OCI-LY7 (cell line): ENCODE measurements at regions not wholly inside any gene's neighbourhood (a gene's known extent, or its start where the extent isn't known, plus 50 kb on each side); places are given as distances from the start of the nearest gene placed in this dataset.

Source experiments
- EZH2phosphoT487 ChIP-seq: fragments of 200-600 bp; sonication (generic); IDR thresholded peaks from 2 replicates; pipeline ENCODE4 v1.6.1; 2018; ENCODE audit warnings: low read depth, borderline replicate concordance, mild to moderate bottlenecking, mixed run types, antibody characterized with exemption, low read length, moderate library complexity, mixed read lengths
- TF ChIP-seq, protein P1 (sequence below): fragments of 200-600 bp; sonication (generic); conservative IDR thresholded peaks from 2 replicates; pipeline ENCODE4 v1.5.1; 2014; ENCODE audit warnings: mild to moderate bottlenecking, antibody characterized with exemption, low read length, moderate library complexity, mixed read lengths

DNA sequence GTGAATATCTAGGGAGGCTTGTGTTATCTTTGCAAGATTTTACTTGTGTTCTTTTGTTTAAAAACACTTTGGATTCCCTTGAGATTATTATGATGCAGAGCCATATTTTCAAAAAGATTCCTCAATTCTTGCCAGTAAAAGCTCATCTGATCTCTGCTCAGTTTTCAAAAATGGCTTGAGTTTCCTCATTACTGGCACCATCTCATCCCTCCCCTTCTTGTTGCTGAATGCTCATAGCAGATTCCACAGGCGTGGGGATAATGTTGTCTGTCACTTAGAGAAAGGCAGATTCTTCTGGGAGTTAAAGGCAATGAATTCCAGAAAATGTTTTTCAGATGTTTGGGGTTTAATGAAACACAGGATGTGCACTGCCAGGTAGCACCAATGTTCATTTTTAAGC is 170.4 kb upstream of the TANK start:
- TF ChIP-seq, protein P1, sequence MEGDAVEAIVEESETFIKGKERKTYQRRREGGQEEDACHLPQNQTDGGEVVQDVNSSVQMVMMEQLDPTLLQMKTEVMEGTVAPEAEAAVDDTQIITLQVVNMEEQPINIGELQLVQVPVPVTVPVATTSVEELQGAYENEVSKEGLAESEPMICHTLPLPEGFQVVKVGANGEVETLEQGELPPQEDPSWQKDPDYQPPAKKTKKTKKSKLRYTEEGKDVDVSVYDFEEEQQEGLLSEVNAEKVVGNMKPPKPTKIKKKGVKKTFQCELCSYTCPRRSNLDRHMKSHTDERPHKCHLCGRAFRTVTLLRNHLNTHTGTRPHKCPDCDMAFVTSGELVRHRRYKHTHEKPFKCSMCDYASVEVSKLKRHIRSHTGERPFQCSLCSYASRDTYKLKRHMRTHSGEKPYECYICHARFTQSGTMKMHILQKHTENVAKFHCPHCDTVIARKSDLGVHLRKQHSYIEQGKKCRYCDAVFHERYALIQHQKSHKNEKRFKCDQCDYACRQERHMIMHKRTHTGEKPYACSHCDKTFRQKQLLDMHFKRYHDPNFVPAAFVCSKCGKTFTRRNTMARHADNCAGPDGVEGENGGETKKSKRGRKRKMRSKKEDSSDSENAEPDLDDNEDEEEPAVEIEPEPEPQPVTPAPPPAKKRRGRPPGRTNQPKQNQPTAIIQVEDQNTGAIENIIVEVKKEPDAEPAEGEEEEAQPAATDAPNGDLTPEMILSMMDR = no peak
- TF ChIP-seq EZH2phosphoT487 = no peak
